ENCODE measurements at regions not wholly inside any gene's neighbourhood (a gene's known extent, or its start where the extent isn't known, plus 50 kb on each side); places are given as distances from the start of the nearest gene placed in this dataset.

DNA sequence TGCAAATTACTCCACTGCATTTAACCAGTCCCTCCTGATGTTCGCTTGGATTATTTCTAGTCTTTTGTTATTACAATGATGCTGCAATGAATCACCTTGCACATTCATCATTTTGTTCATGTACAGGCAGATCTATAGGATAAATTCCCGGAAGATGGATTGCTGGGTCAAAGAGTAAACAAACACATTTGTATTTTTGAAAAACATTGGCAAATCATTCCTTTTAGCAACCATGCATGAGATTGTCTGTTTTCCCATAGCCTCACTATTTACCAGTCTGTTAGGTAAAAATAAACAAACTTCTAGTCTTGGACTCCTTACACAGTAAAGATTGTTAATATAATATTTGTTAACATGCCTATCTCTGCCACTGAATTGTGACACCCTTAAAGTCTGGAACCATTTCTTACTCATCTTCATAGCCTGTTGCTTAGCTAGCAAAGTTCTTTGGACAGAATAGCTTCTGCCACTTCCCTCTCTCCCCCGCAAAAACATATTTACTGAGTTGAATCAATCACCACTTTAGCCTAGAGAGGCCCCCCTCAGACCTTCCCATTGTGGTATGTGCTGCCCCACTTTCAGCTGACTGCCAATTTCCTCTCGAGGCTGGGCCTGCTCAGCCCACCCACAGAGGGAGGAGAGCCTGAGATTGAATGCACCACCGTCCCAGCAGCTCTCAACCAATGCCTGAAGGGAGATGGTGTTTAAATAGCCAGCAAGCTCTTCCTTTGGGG lies 108.4 kb upstream of the ATXN3L start:
- Histone ChIP-seq H4K20me1 (replicated peaks in 1 of 2; ENCODE audit: control insufficient read depth in 1 of 2, insufficient read depth in 2 of 2, low read length in 2 of 2) (no peaks in the 10 kb centered on the region), H3K4me2 (ENCODE audit: insufficient read depth in 1 of 2, low read depth in 2 of 2, low read length in 2 of 2) (no peak overlapping the region), H2BK12ac (ENCODE audit: low read depth, low read length) (no peak overlapping the region), H4K91ac (replicated peaks; ENCODE audit: insufficient read length, low read length) (no peak overlapping the region), H2BK15ac (ENCODE audit: low read length) (no peak overlapping the region), H3K79me2 (ENCODE audit: control insufficient read depth in 1 of 2, insufficient read depth in 2 of 2, low read length in 2 of 2) (no peaks in the 10 kb centered on the region), H3K79me1 (ENCODE audit: low read depth, low read length) (no peaks in the 10 kb centered on the region), H2BK5ac (ENCODE audit: low read depth, low read length) (no peak overlapping the region; the same call in 1 of the 2 replicates), H2AFZ (ENCODE audit: low read length) (no peak overlapping the region), H4K5ac (ENCODE audit: insufficient read length, low read depth, low read length) (no peak overlapping the region), H2BK120ac (replicated peaks; ENCODE audit: low read depth, low read length) (no peak overlapping the region), H3K27me3 (replicated peaks in 1 of 4; ENCODE audit: control insufficient read depth in 3 of 4, extremely low read depth in 1 of 4, insufficient read depth in 3 of 4, low read length in 3 of 4) (no peaks in the 10 kb centered on the region), H3K4me3 (ENCODE audit: extremely low read depth in 1 of 4, insufficient read depth in 2 of 4, low read depth in 3 of 4, low read length in 4 of 4) (no peak overlapping the region), H3K36me3 (ENCODE audit: control insufficient read depth in 2 of 4, insufficient read depth in 4 of 4, low read length in 3 of 4) (no peaks in the 10 kb centered on the region), H3K56ac (replicated peaks; ENCODE audit: insufficient read length, low read depth, low read length) (no peak overlapping the region), H3K4ac (replicated peaks; ENCODE audit: insufficient read length, low read depth, low read length) (no peak overlapping the region), H2BK20ac (ENCODE audit: low read length) (no peak overlapping the region), H3K9me3 (ENCODE audit: insufficient read depth in 2 of 2, low read depth in 1 of 2, low read length in 1 of 2) (0 out of 4 replicates have a peak, but pooled peaks cover 0 to 5% of the 10 kb centered on the region in 2 experiments), H4K8ac (ENCODE audit: extremely low read depth, insufficient read depth, low read length) (no peak overlapping the region), H2AK5ac (ENCODE audit: low read depth, low read length) (no peak overlapping the region), H3K23ac (ENCODE audit: insufficient read length) (no peak overlapping the region), H3K14ac (ENCODE audit: insufficient read length) (no peak overlapping the region), H3K27ac (ENCODE audit: low read depth, low read length) (no peak overlapping the region), H3K4me1 (replicated peaks in 1 of 4; ENCODE audit: control insufficient read depth in 3 of 4, insufficient read depth in 4 of 4, low read length in 3 of 4) (peaks cover 0 to 9% (median 0%) of the 10 kb centered on the region in 4 experiments; a peak in 3 of 7 replicates), H3K18ac (ENCODE audit: extremely low read depth, low read length) (no peak overlapping the region; the same call in 1 of the 2 replicates), H3K23me2 (ENCODE audit: low read depth, low read length) (no peaks in the 10 kb centered on the region), H3K9ac (replicated peaks in 1 of 4; ENCODE audit: extremely low read depth in 1 of 4, low read depth in 3 of 4, low read length in 3 of 4) (no peak overlapping the region)
- 77% methylated on average over 4 of the region's 5 CpGs; no CpG with 5 or more reads in 1 of the 2 experiments for WGBS, 2 experiments (ENCODE audit: extremely low coverage in 1 of 2, insufficient coverage in 1 of 2, insufficient read length in 1 of 2, insufficient replicate concordance in 2 of 2, low coverage in 1 of 2, low lambda C conversion rate in 2 of 2, missing lambda C conversion rate in 1 of 2)
- ChIA-PET CTCF (ENCODE audit: partially characterized antibody) (interaction anchor here (1.2 kb wide), 2 partner anchors 40 to 45 kb away, joined by 3 read pairs; no protein-coding TSS in a partner anchor), POLR2A (ENCODE audit: partially characterized antibody) (interaction anchor here (0.6 kb wide), 2 partner anchors 17 to 87 kb away, joined by 3 read pairs; no protein-coding TSS in a partner anchor)
- DNase-seq (ENCODE audit: low read depth in 1 of 2, low spot score in 2 of 2), result no peak
- FAIRE-seq, result no peak
- TF ChIP-seq TAF1 (IDR thresholded peaks at IDR 0.05; ENCODE audit: low read depth, low read length), result no peak
- no peak for TF ChIP-seq JUN (IDR thresholded peaks at IDR 0.05; ENCODE audit: low read depth, low read length)
- no peak for TF ChIP-seq CBX8 (IDR thresholded peaks at IDR 0.05; ENCODE audit: borderline replicate concordance, low read depth, low read length)
- TF ChIP-seq, protein P1, sequence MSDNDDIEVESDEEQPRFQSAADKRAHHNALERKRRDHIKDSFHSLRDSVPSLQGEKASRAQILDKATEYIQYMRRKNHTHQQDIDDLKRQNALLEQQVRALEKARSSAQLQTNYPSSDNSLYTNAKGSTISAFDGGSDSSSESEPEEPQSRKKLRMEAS (IDR thresholded peaks at IDR 0.05), result no peak
- TF ChIP-seq GTF2F1 (IDR thresholded peaks at IDR 0.05; ENCODE audit: borderline replicate concordance, low read depth, low read length), result no peak
- no peak for TF ChIP-seq KDM1A (IDR thresholded peaks at IDR 0.05; ENCODE audit: borderline replicate concordance, low read length)
- no peak for TF ChIP-seq TCF12 (IDR thresholded peaks at IDR 0.05; ENCODE audit: low read depth, low read length)
- TF ChIP-seq SAP30 (IDR thresholded peaks at IDR 0.05; ENCODE audit: insufficient read depth, insufficient replicate concordance, low read length), result no peak
- TF ChIP-seq YY1 (IDR thresholded peaks at IDR 0.05; ENCODE audit: low read depth, low read length), result no peak
- no peak for TF ChIP-seq SIN3A (conservative IDR thresholded peaks at IDR 0.05 in 1 of 2, IDR thresholded peaks at IDR 0.05 in 1 of 2; ENCODE audit: low read depth in 1 of 2, low read length in 2 of 2)
- no peak for TF ChIP-seq BRCA1 (IDR thresholded peaks at IDR 0.05; ENCODE audit: low read depth, low read length)
- TF ChIP-seq NANOG (IDR thresholded peaks at IDR 0.05; ENCODE audit: insufficient read depth, low read depth, low read length, poor library complexity, severe bottlenecking), result no peak
- TF ChIP-seq TBP (IDR thresholded peaks at IDR 0.05; ENCODE audit: low read depth, low read length), result no peak

Data from H1 (cell line).